HepG2 (cell line): ENCODE measurements at regions not wholly inside any gene's neighbourhood (a gene's known extent, or its start where the extent isn't known, plus 50 kb on each side); places are given as distances from the start of the nearest gene placed in this dataset.

Experiments used
- AHDC1 ChIP-seq: sonication (generic); formaldehyde crosslinking; IDR thresholded peaks from 2 replicates; pipeline ENCODE4 v1.5.1; 2020; ENCODE audit warnings: mild to moderate bottlenecking, missing genetic modification reagents, borderline replicate concordance
- ARHGAP35 ChIP-seq: sonication (generic); formaldehyde crosslinking; IDR thresholded peaks from 2 replicates; pipeline ENCODE4 v1.9.0; 2022; ENCODE audit warnings: mild to moderate bottlenecking, inconsistent platforms, moderate library complexity, missing genetic modification reagents, borderline replicate concordance
- ARNTL ChIP-seq: sonication (generic); formaldehyde crosslinking; IDR thresholded peaks from 2 replicates; pipeline ENCODE4 v1.4.0; 2020; ENCODE audit warnings: mild to moderate bottlenecking, missing genetic modification reagents
- ATF4 ChIP-seq, 2 experiments: fragments of 450-650 bp in 1 of 2; sonication (generic) in 1 of 2; formaldehyde crosslinking; IDR thresholded peaks; 2 replicates each; pipeline versions ENCODE4 v1.5.0 to v1.8.0; 2020 to 2022; ENCODE audit warnings: mild to moderate bottlenecking in 1 of 2, missing genetic modification reagents in 1 of 2
- CEBPZ ChIP-seq: IDR thresholded peaks from 2 replicates; pipeline ENCODE4 v1.6.1; 2012; ENCODE audit warnings: low read length, improper control_type of control experiment
- DPF2 ChIP-seq: sonication (generic); formaldehyde crosslinking; IDR thresholded peaks from 2 replicates; pipeline ENCODE4 v1.4.0; 2020; ENCODE audit warnings: mild to moderate bottlenecking, low read depth, missing genetic modification reagents, borderline replicate concordance
- GABPB1 ChIP-seq: IDR thresholded peaks from 2 replicates; pipeline ENCODE4 v1.6.1; 2016; ENCODE audit warnings: mild to moderate bottlenecking, missing genetic modification reagents, moderate library complexity, missing compliant biosample characterization
- HNF4A ChIP-seq: sonication (generic); formaldehyde crosslinking; IDR thresholded peaks from 2 replicates; pipeline ENCODE4 v1.4.0; 2020; ENCODE audit warnings: missing genetic modification reagents
- JARID2 ChIP-seq: sonication (generic); formaldehyde crosslinking; IDR thresholded peaks from 2 replicates; pipeline ENCODE4 v1.8.1; 2023; ENCODE audit warnings: missing genetic modification reagents, inconsistent platforms; ENCODE audit not compliant: insufficient replicate concordance
- KAT8 ChIP-seq: IDR thresholded peaks from 2 replicates; pipeline ENCODE4 v1.6.1; 2016; ENCODE audit warnings: missing genetic modification reagents, missing compliant biosample characterization
- NFATC3 ChIP-seq: sonication (generic); formaldehyde crosslinking; IDR thresholded peaks from 2 replicates; pipeline ENCODE4 v1.5.1; 2020; ENCODE audit warnings: mild to moderate bottlenecking, missing genetic modification reagents
- ONECUT2 ChIP-seq: sonication (generic); formaldehyde crosslinking; IDR thresholded peaks from 2 replicates; pipeline ENCODE4 v1.4.0; 2020; ENCODE audit warnings: missing genetic modification reagents
- PAF1 ChIP-seq: IDR thresholded peaks from 2 replicates; pipeline ENCODE4 v1.6.1; 2016; ENCODE audit warnings: missing genetic modification reagents, missing compliant biosample characterization
- RARG ChIP-seq: sonication (generic); formaldehyde crosslinking; IDR thresholded peaks from 2 replicates; pipeline ENCODE4 v1.4.0; 2020; ENCODE audit warnings: low read depth, mild to moderate bottlenecking, missing genetic modification reagents
- TEAD2 ChIP-seq: sonication (generic); formaldehyde crosslinking; IDR thresholded peaks from 2 replicates; pipeline ENCODE4 v1.9.0; 2021; ENCODE audit warnings: missing genetic modification reagents
- XRCC5 ChIP-seq: fragments of 200-400 bp; formaldehyde crosslinking; optimal IDR thresholded peaks from 2 replicates; pipeline ENCODE3; 2017; ENCODE audit warnings: mild to moderate bottlenecking, low read length
- ZBTB14 ChIP-seq: sonication (generic); formaldehyde crosslinking; IDR thresholded peaks from 2 replicates; pipeline ENCODE4 v1.4.0; 2020; ENCODE audit warnings: missing genetic modification reagents
- ZBTB7B ChIP-seq: sonication (generic); formaldehyde crosslinking; IDR thresholded peaks from 2 replicates; pipeline ENCODE4 v1.4.0; 2020; ENCODE audit warnings: missing genetic modification reagents
- ZNF768 ChIP-seq: sonication (generic); formaldehyde crosslinking; IDR thresholded peaks from 2 replicates; pipeline ENCODE4 v1.4.0; 2020; ENCODE audit warnings: missing genetic modification reagents

GRCh38 chr21:38917043-38917774 is 111.5 kb downstream of the ETS2 start (continued):
- 0 out of 4 replicates have a peak, but pooled peaks of 1 of the 2 experiments have one; percentile 36 for TF ChIP-seq ATF4 (CRISPR knock-in tag; IDR thresholded peaks at IDR 0.05)
- TF ChIP-seq HNF4A (CRISPR knock-in tag), result peak; percentile 65
- TF ChIP-seq ZBTB7B (CRISPR knock-in tag), result peak; percentile 44; the same call in 1 of the 2 replicates
- no peak for TF ChIP-seq RARG (CRISPR knock-in tag)
- TF ChIP-seq NFATC3, result no peak
- TF ChIP-seq JARID2 (CRISPR knock-in tag), result no peak
- no peak for TF ChIP-seq ZBTB14 (CRISPR knock-in tag)
- no peak for TF ChIP-seq XRCC5
- peak; percentile 89; the same call in 1 of the 2 replicates for TF ChIP-seq AHDC1 (CRISPR knock-in tag)
- TF ChIP-seq ARHGAP35 (CRISPR knock-in tag), result no peak
- TF ChIP-seq ARNTL (CRISPR knock-in tag), result no peak
- peak; percentile 70; the same call in 1 of the 2 replicates for TF ChIP-seq DPF2 (CRISPR knock-in tag)
- TF ChIP-seq ZNF768, result no peak
- TF ChIP-seq CEBPZ, result no peak
- no peak for TF ChIP-seq ONECUT2 (CRISPR knock-in tag)
- no peak for TF ChIP-seq PAF1
- TF ChIP-seq GABPB1 (CRISPR knock-in tag), result no peak
- no peak for TF ChIP-seq TEAD2 (CRISPR knock-in tag)
- peak; percentile 48; the same call in 1 of the 2 replicates for TF ChIP-seq KAT8 (CRISPR knock-in tag)
